MM.1S (cell line): ENCODE measurements at regions not wholly inside any gene's neighbourhood (a gene's known extent, or its start where the extent isn't known, plus 50 kb on each side); places are given as distances from the start of the nearest gene placed in this dataset.

ENCODE experiments used
- CTCF ChIP-seq: fragments of 300-600 bp; sonication (generic); IDR thresholded peaks from 2 replicates; pipeline ENCODE4 v1.5.1; 2016; ENCODE audit warnings: antibody characterized with exemption, low read length, mixed read lengths
- EZH2phosphoT487 ChIP-seq: fragments of 300-600 bp; sonication (generic); IDR thresholded peaks from 2 replicates; pipeline ENCODE4 v1.6.1; 2018; ENCODE audit warnings: antibody characterized with exemption, low read length

GRCh38 chr1:95575291-95575690 lies 341.3 kb downstream of the RWDD3 start:
- no peak for TF ChIP-seq EZH2phosphoT487
- no peak for TF ChIP-seq CTCF
